Fibroblast of pulmonary artery (primary cell): ENCODE measurements at regions not wholly inside any gene's neighbourhood (a gene's known extent, or its start where the extent isn't known, plus 50 kb on each side); places are given as distances from the start of the nearest gene placed in this dataset.

Experiments
- DNase-seq: peaks from one replicate; pipeline ENCODE4 v3.0.0-alpha.2; 2010; ENCODE audit warnings: low read depth
- H3K4me3 ChIP-seq: replicated peaks from 2 replicates; pipeline ENCODE4 v1.5.1; 2011; ENCODE audit warnings: low read depth, mild to moderate bottlenecking, control low read depth, low read length, moderate library complexity
- TF ChIP-seq, protein P1 (sequence below): IDR thresholded peaks from 2 replicates; pipeline ENCODE4 v1.5.1; 2011; ENCODE audit warnings: mild to moderate bottlenecking, control low read depth, low read length, inconsistent platforms; ENCODE audit errors: missing control alignments

DNA sequence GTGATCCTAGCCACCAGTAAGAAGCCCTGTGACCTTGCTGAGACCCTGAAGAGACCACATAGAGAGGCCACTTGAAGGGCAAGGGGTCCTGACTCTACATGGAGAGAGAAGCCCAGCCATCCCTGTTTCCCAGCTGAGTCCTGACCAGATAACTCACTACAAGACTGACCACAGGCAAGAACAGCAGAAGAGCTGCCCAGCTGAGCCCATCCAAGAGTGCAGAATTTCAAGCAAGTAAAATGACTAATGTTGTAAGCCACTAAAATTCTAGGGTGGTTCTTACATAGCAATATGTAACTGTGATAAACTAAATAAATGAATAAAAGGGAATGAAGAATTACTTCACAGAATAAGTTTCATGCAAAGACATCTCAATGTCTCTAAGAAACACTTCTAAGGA lies 58.4 kb upstream of the WIPF1 start:
- H3K4me3 ChIP-seq = no peak overlapping the region
- no peak for DNase-seq
- TF ChIP-seq, protein P1, sequence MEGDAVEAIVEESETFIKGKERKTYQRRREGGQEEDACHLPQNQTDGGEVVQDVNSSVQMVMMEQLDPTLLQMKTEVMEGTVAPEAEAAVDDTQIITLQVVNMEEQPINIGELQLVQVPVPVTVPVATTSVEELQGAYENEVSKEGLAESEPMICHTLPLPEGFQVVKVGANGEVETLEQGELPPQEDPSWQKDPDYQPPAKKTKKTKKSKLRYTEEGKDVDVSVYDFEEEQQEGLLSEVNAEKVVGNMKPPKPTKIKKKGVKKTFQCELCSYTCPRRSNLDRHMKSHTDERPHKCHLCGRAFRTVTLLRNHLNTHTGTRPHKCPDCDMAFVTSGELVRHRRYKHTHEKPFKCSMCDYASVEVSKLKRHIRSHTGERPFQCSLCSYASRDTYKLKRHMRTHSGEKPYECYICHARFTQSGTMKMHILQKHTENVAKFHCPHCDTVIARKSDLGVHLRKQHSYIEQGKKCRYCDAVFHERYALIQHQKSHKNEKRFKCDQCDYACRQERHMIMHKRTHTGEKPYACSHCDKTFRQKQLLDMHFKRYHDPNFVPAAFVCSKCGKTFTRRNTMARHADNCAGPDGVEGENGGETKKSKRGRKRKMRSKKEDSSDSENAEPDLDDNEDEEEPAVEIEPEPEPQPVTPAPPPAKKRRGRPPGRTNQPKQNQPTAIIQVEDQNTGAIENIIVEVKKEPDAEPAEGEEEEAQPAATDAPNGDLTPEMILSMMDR = no peak

DNA sequence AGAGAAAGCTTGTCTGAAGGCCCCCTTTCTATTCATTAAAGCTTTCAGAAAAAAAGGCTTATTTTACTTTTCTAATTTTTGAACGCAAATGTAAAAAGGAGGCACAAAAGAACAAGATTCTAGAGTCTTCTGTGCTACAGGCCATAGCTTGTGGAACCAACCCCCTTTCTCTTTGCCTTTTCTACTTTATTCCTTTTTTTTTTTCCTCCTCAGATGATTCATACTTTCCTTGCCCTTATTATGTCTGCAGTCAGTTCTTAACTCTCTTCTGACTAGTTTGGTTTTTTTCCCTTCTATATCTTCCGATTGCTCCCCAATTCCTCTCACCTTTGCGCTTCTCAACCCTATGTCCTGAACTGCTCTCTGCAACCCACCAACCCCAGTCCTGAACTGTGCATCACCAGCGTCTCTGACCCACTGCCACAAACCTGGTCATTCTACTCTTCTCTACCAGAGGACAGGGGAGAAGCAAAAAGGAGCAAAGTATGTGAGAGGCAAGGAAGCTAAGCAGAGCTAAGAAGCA lies 56.9 kb upstream of the WIPF1 start:
- TF ChIP-seq, protein P1 = no peak
- no peak overlapping the region for H3K4me3 ChIP-seq
- peak; percentile 46 for DNase-seq

DNA sequence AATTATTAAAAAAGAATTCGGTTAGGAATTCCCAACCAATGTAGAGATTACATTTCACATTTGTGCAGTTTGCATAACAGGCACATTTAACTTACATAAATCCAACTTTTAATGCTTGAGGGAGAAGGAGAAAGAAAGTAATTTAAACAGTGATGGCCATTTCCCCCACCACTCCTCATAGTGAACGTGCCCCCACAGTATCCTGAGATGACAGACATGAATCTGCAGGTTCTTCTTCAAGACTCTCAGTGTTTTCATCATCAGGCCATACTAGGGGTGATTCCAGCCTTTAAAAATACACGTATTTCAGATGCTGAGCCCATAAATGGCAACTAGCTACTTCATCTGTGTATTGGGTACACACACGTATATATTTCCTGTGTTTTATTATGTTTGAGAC lies 51.3 kb upstream of the WIPF1 start:
- DNase-seq = no peak
- TF ChIP-seq, protein P1 = no peak
- no peak overlapping the region for H3K4me3 ChIP-seq
